Endothelial cell of umbilical vein (primary cell): ENCODE measurements at regions not wholly inside any gene's neighbourhood (a gene's known extent, or its start where the extent isn't known, plus 50 kb on each side); places are given as distances from the start of the nearest gene placed in this dataset.

Experiments
- BruUV-seq: library from RNA; stranded (reverse); fragments of 400-500 nt; replicated peaks from 2 replicates; lab custom pipeline; 2021; lab: Mats Ljungman, UMichigan
- CTCF ChIA-PET: fragments of 300-600, 350-600 bp; sonication (Branson Sonifier 250); formaldehyde crosslinking; loops from one replicate; lab custom pipeline; 2021; ENCODE audit warnings: antibody characterized with exemption, inconsistent platforms; lab: Charles Lee
- POLR2A ChIA-PET: fragments of 300-600, 350-600 bp; sonication (Branson Sonifier 250); formaldehyde crosslinking; loops from one replicate; lab custom pipeline; 2021; ENCODE audit warnings: antibody characterized with exemption, inconsistent platforms; lab: Charles Lee
- DNase-seq: peaks from one replicate; pipeline ENCODE4 v3.0.0-alpha.2; 2011; ENCODE audit warnings: low read depth, low spot score
- FAIRE-seq: peaks from 2 replicates; lab custom pipeline; 2011; peaks lifted over from hg19 to GRCh38; lab: Jason Lieb, UNC
- H2AFZ ChIP-seq: 2 replicates; pipeline ENCODE4 v1.6.0; 2012; ENCODE audit warnings: low read depth, low read length, control low read depth, inconsistent platforms
- H3K27ac ChIP-seq: 2 replicates; pipeline ENCODE4 v1.5.1; 2011; ENCODE audit warnings: low read depth, mild to moderate bottlenecking, control low read depth, low read length, moderate library complexity; ENCODE audit not compliant: insufficient read depth
- H3K27me3 ChIP-seq, 2 experiments: 2 replicates each; pipeline versions ENCODE4 v1.6.0 to v1.6.1; 2011; ENCODE audit warnings: low read length in 2 of 2, mixed read lengths in 1 of 2; ENCODE audit not compliant: control insufficient read depth in 2 of 2, insufficient read depth in 2 of 2
- H3K36me3 ChIP-seq, 2 experiments: 2 replicates in 1 of 2; 3 replicates in 1 of 2; pipeline ENCODE4 v1.5.1; 2011; ENCODE audit warnings: low read length in 2 of 2, mild to moderate bottlenecking in 1 of 2, moderate library complexity in 1 of 2; ENCODE audit not compliant: control insufficient read depth in 2 of 2, insufficient read depth in 2 of 2; ENCODE audit errors: extremely low read depth in 1 of 2
- H3K4me1 ChIP-seq: 3 replicates; pipeline ENCODE4 v1.5.1; 2011; ENCODE audit warnings: mild to moderate bottlenecking, low read length; ENCODE audit not compliant: control insufficient read depth, insufficient read depth; ENCODE audit errors: extremely low read depth
- H3K4me2 ChIP-seq: 2 replicates; pipeline ENCODE4 v1.6.1; 2011; ENCODE audit warnings: low read length, control low read depth, mixed read lengths; ENCODE audit not compliant: insufficient read depth
- H3K4me3 ChIP-seq, 3 experiments: fragments of 200-600 bp in 1 of 3; sonication (generic), shearing (Covaris generic) in 1 of 3; replicated peaks in 1 of 3; 2 replicates each; pipeline ENCODE4 v1.5.1; 2011 to 2016; ENCODE audit warnings: control low read depth in 3 of 3, low read length in 3 of 3, mild to moderate bottlenecking in 2 of 3, inconsistent platforms in 1 of 3, low read depth in 1 of 3, moderate library complexity in 1 of 3; ENCODE audit not compliant: insufficient read depth in 1 of 3
- H3K79me2 ChIP-seq: 2 replicates; pipeline ENCODE4 v1.6.0; 2012; ENCODE audit warnings: low read length, inconsistent platforms; ENCODE audit not compliant: control insufficient read depth, insufficient read depth
- H3K9ac ChIP-seq: replicated peaks from 2 replicates; pipeline ENCODE3; 2011; ENCODE audit warnings: low read length, control low read depth; ENCODE audit not compliant: insufficient read depth; ENCODE audit errors: extremely low read depth
- H3K9me1 ChIP-seq: replicated peaks from 3 replicates; pipeline ENCODE4 v1.6.0; 2011; ENCODE audit warnings: mild to moderate bottlenecking, low read length; ENCODE audit not compliant: control insufficient read depth, insufficient read depth; ENCODE audit errors: extremely low read depth
- H3K9me3 ChIP-seq: replicated peaks from 2 replicates; pipeline ENCODE4 v1.5.1; 2012; ENCODE audit warnings: low read length, inconsistent platforms; ENCODE audit not compliant: control insufficient read depth, insufficient read depth
- H4K20me1 ChIP-seq: replicated peaks from 2 replicates; pipeline ENCODE3; 2011; ENCODE audit warnings: mild to moderate bottlenecking, low read length; ENCODE audit not compliant: control insufficient read depth, insufficient read depth; ENCODE audit errors: extremely low read depth
- CTCF ChIP-seq, 2 donors: IDR thresholded peaks; 1 replicate in 1 of 2; 2 replicates in 1 of 2; pipeline ENCODE4 v1.5.1; 2011; ENCODE audit warnings: low read length in 2 of 2, mild to moderate bottlenecking in 2 of 2, moderate library complexity in 2 of 2, control low read depth in 1 of 2, inconsistent platforms in 1 of 2, low read depth in 1 of 2; ENCODE audit not compliant: insufficient read depth in 1 of 2; ENCODE audit errors: extremely low read depth in 1 of 2
- EZH2 ChIP-seq: IDR thresholded peaks from 2 replicates; pipeline ENCODE4 v1.6.1; 2012; ENCODE audit warnings: borderline replicate concordance, low read depth, mild to moderate bottlenecking, moderate library complexity, low read length, inconsistent platforms; ENCODE audit not compliant: severe bottlenecking
- FOS ChIP-seq: IDR thresholded peaks from 2 replicates; pipeline ENCODE4 v1.6.1; 2011; ENCODE audit warnings: mild to moderate bottlenecking, low read length, moderate library complexity, borderline replicate concordance; ENCODE audit not compliant: insufficient read depth
- GATA2 ChIP-seq: IDR thresholded peaks from 2 replicates; pipeline ENCODE4 v1.7.0; 2011; ENCODE audit warnings: low read depth, mild to moderate bottlenecking, moderate library complexity, mixed read lengths, low read length; ENCODE audit not compliant: insufficient read length, insufficient read depth
- JUN ChIP-seq: IDR thresholded peaks from 2 replicates; pipeline ENCODE4 v1.6.1; 2011; ENCODE audit warnings: borderline replicate concordance, low read depth; ENCODE audit not compliant: insufficient read length, insufficient read depth
- MYC ChIP-seq: IDR thresholded peaks from one replicate; pipeline ENCODE4 v1.6.1; 2011; ENCODE audit warnings: mild to moderate bottlenecking, low read depth, low read length
- POLR2A ChIP-seq: IDR thresholded peaks from 2 replicates; pipeline ENCODE4 v1.6.1; 2012; ENCODE audit warnings: low read depth, mild to moderate bottlenecking, control low read depth, low read length
- POLR2AphosphoS5 ChIP-seq: IDR thresholded peaks from 2 replicates; pipeline ENCODE4 v1.6.1; 2012; ENCODE audit warnings: low read depth, mild to moderate bottlenecking, control low read depth, low read length, moderate library complexity; ENCODE audit not compliant: insufficient read depth
- dilution Hi-C: fragments of 300-500 bp; cut with MboI; formaldehyde crosslinking; loops from one replicate; pipeline ENCODE4 v1.15.0; 2019; ENCODE audit warnings: low sequenced_read_pairs; ENCODE audit not compliant: extremely low pct_ligation_motif_present
- intact Hi-C: fragments of 100-400 bp; cut with micrococcal nuclease; formaldehyde crosslinking; loops from one replicate; pipeline ENCODE4 v1.10.0; 2022
- TF ChIP-seq, protein P1 (sequence below): IDR thresholded peaks from 2 replicates; pipeline ENCODE4 v1.6.1; 2011; ENCODE audit not compliant: insufficient read depth, insufficient read length

DNA sequence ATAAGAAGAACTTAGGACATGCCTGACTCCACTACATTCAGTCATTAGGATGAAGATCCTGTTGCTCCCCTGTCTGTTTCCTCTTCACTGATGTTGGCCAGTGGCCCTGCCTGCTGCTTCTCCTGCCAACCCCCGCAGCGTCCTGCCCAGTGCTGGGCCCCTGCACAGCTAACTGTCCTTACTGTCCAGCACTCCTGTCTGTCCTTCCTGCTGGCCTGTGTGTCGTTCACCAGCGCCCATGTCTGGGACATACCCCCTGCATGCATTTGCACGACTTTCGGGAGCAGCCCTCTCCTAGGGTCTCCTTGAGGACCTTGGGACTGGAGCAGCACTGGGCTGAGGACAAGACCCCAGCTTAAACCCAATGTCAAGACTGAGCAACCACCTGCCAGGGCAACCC is 547.6 kb downstream of the BNC2 start:
- DNase-seq, result no peak
- Histone ChIP-seq H3K9me3 (no peaks in the 10 kb centered on the region), H3K9ac (no peak overlapping the region), H3K79me2 (no peaks in the 10 kb centered on the region), H3K4me3 (no peak overlapping the region), H2AFZ (no peak overlapping the region), H3K4me2 (no peak overlapping the region), H3K27me3 (no peaks in the 10 kb centered on the region), H3K4me1 (peaks cover 2% of the 10 kb centered on the region), H3K36me3 (no peaks in the 10 kb centered on the region), H3K27ac (no peak overlapping the region), H3K9me1 (no peaks in the 10 kb centered on the region), H4K20me1 (no peaks in the 10 kb centered on the region)
- intact Hi-C loops, result no loop called here
- BruUV-seq, result no TSS peak
- dilution Hi-C loops, result no loop called here
- FAIRE-seq, result no peak
- no peak for TF ChIP-seq POLR2AphosphoS5
- no peak for TF ChIP-seq MYC
- TF ChIP-seq FOS, result no peak
- no peak for TF ChIP-seq POLR2A
- ChIA-PET CTCF (no interaction called here), POLR2A (no interaction called here)

DNA sequence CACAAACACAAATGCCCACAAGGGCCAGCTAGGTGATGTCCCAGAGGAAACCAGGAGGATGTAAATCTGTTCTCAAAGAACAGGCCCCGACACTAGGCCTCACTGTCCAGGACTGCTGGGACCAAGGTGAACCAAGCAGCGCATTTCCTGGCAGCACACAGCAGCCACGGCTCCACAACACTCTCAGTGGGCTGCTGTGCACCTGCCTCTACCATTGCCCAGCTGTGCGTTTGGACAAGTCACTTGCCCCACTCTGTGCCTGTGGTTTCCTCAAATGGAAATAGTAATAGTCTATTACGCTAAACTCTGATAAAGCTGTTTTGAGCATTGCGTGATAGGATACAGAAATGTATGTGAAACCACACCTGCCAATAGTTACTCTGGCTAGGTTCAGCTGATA is 544.5 kb downstream of the BNC2 start:
- intact Hi-C loops, result no loop called here
- POLR2A ChIA-PET, result no interaction called here

More for the DNA sequence above, 544.5 kb downstream of the BNC2 start:
- no TSS peak for BruUV-seq
- H3K4me1 ChIP-seq, result peaks cover 2% of the 10 kb centered on the region
- dilution Hi-C loops, result no loop called here
- H3K27ac ChIP-seq, result no peak overlapping the region
- H3K27me3 ChIP-seq, result no peaks in the 10 kb centered on the region
- CTCF ChIA-PET, result no interaction called here
- H3K9ac ChIP-seq, result no peak overlapping the region
- H3K4me2 ChIP-seq, result no peak overlapping the region
- TF ChIP-seq, protein P1, sequence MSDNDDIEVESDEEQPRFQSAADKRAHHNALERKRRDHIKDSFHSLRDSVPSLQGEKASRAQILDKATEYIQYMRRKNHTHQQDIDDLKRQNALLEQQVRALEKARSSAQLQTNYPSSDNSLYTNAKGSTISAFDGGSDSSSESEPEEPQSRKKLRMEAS, result no peak
- TF ChIP-seq POLR2A, result no peak
- no peak for TF ChIP-seq POLR2AphosphoS5
- no peak for TF ChIP-seq JUN
- no peak for TF ChIP-seq FOS
- TF ChIP-seq GATA2, result no peak
- no peak for TF ChIP-seq EZH2
- no peak for TF ChIP-seq CTCF (IDR thresholded peaks at IDR 0.05; ENCODE audit: extremely low read depth in 1 of 2, insufficient read depth in 1 of 2, low read depth in 1 of 2, low read length in 2 of 2)
- TF ChIP-seq MYC, result no peak
- H4K20me1 ChIP-seq, result no peaks in the 10 kb centered on the region
- no peaks in the 10 kb centered on the region for H3K9me1 ChIP-seq
- no peaks in the 10 kb centered on the region for H3K9me3 ChIP-seq
- H3K79me2 ChIP-seq, result no peaks in the 10 kb centered on the region
- DNase-seq (no peak), FAIRE-seq (no peak)
- no peaks in the 10 kb centered on the region for H3K36me3 ChIP-seq
- no peak overlapping the region for H3K4me3 ChIP-seq
- no peak overlapping the region for H2AFZ ChIP-seq
